ENCODE measurements at regions not wholly inside any gene's neighbourhood (a gene's known extent, or its start where the extent isn't known, plus 50 kb on each side); places are given as distances from the start of the nearest gene placed in this dataset.
"Not testable (repeated sequence)": the region's sequence is repeated elsewhere in the genome, so short reads cannot be mapped to it uniquely, and the experiment has no call there.

GRCh38 chr15:30824518-30825195 is 79.1 kb upstream of the FAN1 start:
- no peak for ATAC-seq

GRCh38 chr15:30827625-30828303 is 76.0 kb upstream of the FAN1 start:
- intact Hi-C loops (cut with DNase I, micrococcal nuclease): no loop called here
- DNase-seq (no peak), ATAC-seq (no peak)

More at GRCh38 chr15:30824518-30825195, 79.1 kb upstream of the FAN1 start:
- DNase-seq: no peak
- intact Hi-C loops (cut with DNase I, micrococcal nuclease): no loop called here

GRCh38 chr15:30828304-30828639 is 75.4 kb upstream of the FAN1 start:
- intact Hi-C loops (cut with DNase I, micrococcal nuclease); DNase-seq: not testable (repeated sequence)
- ATAC-seq: peak; percentile 92

DNA sequence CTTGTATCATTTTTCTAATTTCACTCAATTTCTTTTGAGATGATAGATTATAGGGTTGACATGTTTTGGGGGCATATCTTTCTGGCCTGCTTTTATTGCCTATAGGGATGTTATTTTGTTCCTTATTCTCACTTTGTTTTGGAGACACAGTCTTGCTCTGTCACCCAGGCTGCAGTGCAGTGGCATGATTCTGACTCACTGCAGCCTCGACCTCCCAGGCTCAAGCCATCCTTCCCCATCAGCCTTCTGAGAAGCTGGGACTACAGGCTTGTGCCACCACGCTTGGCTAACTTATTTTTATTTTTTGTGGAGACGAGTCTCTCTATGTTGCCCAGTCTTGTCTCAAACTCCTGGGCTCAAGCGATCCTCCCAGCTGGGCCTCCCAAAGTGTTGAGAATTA is 72.8 kb upstream of the FAN1 start:
- intact Hi-C loops (cut with DNase I, micrococcal nuclease): no loop called here
- no peak for DNase-seq
- ATAC-seq: no peak

- ATAC-seq: peak; percentile 54
- DNase-seq; intact Hi-C loops (cut with DNase I, micrococcal nuclease): not testable (repeated sequence)
Measured at GRCh38 chr15:30833379-30833778, 70.3 kb upstream of the FAN1 start.

- DNase-seq; ATAC-seq; intact Hi-C loops (cut with DNase I, micrococcal nuclease): not testable (repeated sequence)
Measured at GRCh38 chr15:30841639-30842038, 62.1 kb upstream of the FAN1 start.

GRCh38 chr15:30842798-30843472 is 60.8 kb upstream of the FAN1 start:
- intact Hi-C loops (cut with DNase I, micrococcal nuclease): not testable (repeated sequence)
- ATAC-seq (peak; percentile 94), DNase-seq (peak in 1 of 2 donors; percentile 15)

- intact Hi-C loops (cut with DNase I, micrococcal nuclease); ATAC-seq; DNase-seq: not testable (repeated sequence)
Measured at GRCh38 chr15:30845536-30845935, 58.2 kb upstream of the FAN1 start.

All from left colon (tissue), 2 donors.